ENCODE measurements at regions not wholly inside any gene's neighbourhood (a gene's known extent, or its start where the extent isn't known, plus 50 kb on each side); places are given as distances from the start of the nearest gene placed in this dataset.
"Not testable (repeated sequence)": the region's sequence is repeated elsewhere in the genome, so short reads cannot be mapped to it uniquely, and the experiment has no call there.

GRCh38 chr9:67136376-67136775 lies 144.0 kb upstream of the SPATA31A3 start:
- TF ChIP-seq CTCF, POLR2A, POLR2AphosphoS5, EP300 (IDR thresholded peaks at IDR 0.05): not testable (repeated sequence)
